MCF 10A (cell line): ENCODE measurements at regions not wholly inside any gene's neighbourhood (a gene's known extent, or its start where the extent isn't known, plus 50 kb on each side); places are given as distances from the start of the nearest gene placed in this dataset.

Experiments
- BruUV-seq: library from RNA; stranded (reverse); fragments of 400-500 nt; replicated peaks from 2 replicates; lab custom pipeline; 2021; lab: Mats Ljungman, UMichigan
- CTCF ChIA-PET: fragments of 300-600 bp; sonication (Branson Sonifier 250); formaldehyde crosslinking; extraction: SDS; loops from one replicate; lab custom pipeline; 2021; ENCODE audit warnings: antibody characterized with exemption, inconsistent platforms; lab: Yijun Ruan, JAX
- POLR2A ChIA-PET: fragments of 300-600, 350-650 bp; sonication (Branson Sonifier 250); formaldehyde crosslinking; extraction: SDS; loops from one replicate; lab custom pipeline; 2020; ENCODE audit warnings: antibody characterized with exemption, inconsistent platforms; lab: Yijun Ruan, JAX
- DNase-seq: peaks from one replicate; pipeline ENCODE4 v3.0.0-alpha.2; 2018; ENCODE audit not compliant: unreplicated experiment
- H3K27ac Mint-ChIP-seq: one replicate; pipeline ENCODE4 v1.8.0; 2022; ENCODE audit warnings: mild to moderate bottlenecking, low read depth, mixed read lengths; ENCODE audit not compliant: unreplicated experiment
- H3K27me3 Mint-ChIP-seq: one replicate; pipeline ENCODE4 v1.8.0; 2022; ENCODE audit warnings: mixed read lengths; ENCODE audit not compliant: insufficient read depth, unreplicated experiment
- H3K36me3 Mint-ChIP-seq: one replicate; pipeline ENCODE4 v1.8.0; 2022; ENCODE audit warnings: mild to moderate bottlenecking, moderate library complexity, mixed read lengths; ENCODE audit not compliant: insufficient read depth, unreplicated experiment
- H3K4me1 Mint-ChIP-seq: one replicate; pipeline ENCODE4 v1.8.0; 2022; ENCODE audit warnings: mixed read lengths; ENCODE audit not compliant: insufficient read depth, unreplicated experiment
- H3K4me3 Mint-ChIP-seq: one replicate; pipeline ENCODE4 v1.8.0; 2022; ENCODE audit warnings: mild to moderate bottlenecking, moderate library complexity, mixed read lengths; ENCODE audit not compliant: unreplicated experiment
- H3K9me3 Mint-ChIP-seq: one replicate; pipeline ENCODE4 v1.8.0; 2022; ENCODE audit warnings: mixed read lengths; ENCODE audit not compliant: unreplicated experiment
- CTCF ChIP-seq: fragments of 200-600 bp; IDR thresholded peaks from one replicate; pipeline ENCODE4 v1.8.0; 2022; ENCODE audit warnings: antibody characterized with exemption, mild to moderate bottlenecking; ENCODE audit not compliant: unreplicated experiment
- intact Hi-C: fragments of 100-400 bp; cut with micrococcal nuclease; formaldehyde crosslinking; loops from 2 replicates; pipeline ENCODE4 v1.14.1; 2022

GRCh38 chr4:71648923-71649322 is 135.0 kb downstream of the GC start:
- ChIA-PET CTCF (interaction anchor here (1.0 kb wide), 1 partner anchor 11 kb away, joined by 3 read pairs; no protein-coding TSS in a partner anchor), POLR2A (no interaction called here)
- Mint-ChIP-seq H3K9me3 (no peaks in the 10 kb centered on the region), H3K27ac (no peak overlapping the region), H3K27me3 (no peaks in the 10 kb centered on the region), H3K4me1 (no peaks in the 10 kb centered on the region), H3K36me3 (no peaks in the 10 kb centered on the region), H3K4me3 (no peak overlapping the region)
- TF ChIP-seq CTCF, result no peak
- no TSS peak for BruUV-seq
- intact Hi-C loops, result no loop called here
- no peak for DNase-seq

- Mint-ChIP-seq H3K27ac (no peak overlapping the region), H3K4me3 (no peak overlapping the region), H3K36me3 (no peaks in the 10 kb centered on the region), H3K4me1 (no peaks in the 10 kb centered on the region), H3K27me3 (no peaks in the 10 kb centered on the region), H3K9me3 (no peaks in the 10 kb centered on the region)
- intact Hi-C loops, result no loop called here
- ChIA-PET CTCF (interaction anchor here (1.0 kb wide), 1 partner anchor 11 kb away, joined by 3 read pairs; no protein-coding TSS in a partner anchor), POLR2A (no interaction called here)
- no TSS peak for BruUV-seq
- DNase-seq, result no peak
- no peak for TF ChIP-seq CTCF
These were observed 135.4 kb downstream of the GC start for GRCh38 chr4:71648448-71648847.

GRCh38 chr4:71639380-71639779 is 144.5 kb downstream of the GC start:
- intact Hi-C loops, result no loop called here
- DNase-seq, result no peak
- no peak for TF ChIP-seq CTCF
- no TSS peak for BruUV-seq
- ChIA-PET POLR2A (interaction anchor here (0.6 kb wide), 1 partner anchor 8 kb away, joined by 4 read pairs; no protein-coding TSS in a partner anchor), CTCF (no interaction called here)
- no peaks in the 10 kb centered on the region for H3K36me3 Mint-ChIP-seq
- no peaks in the 10 kb centered on the region for H3K27me3 Mint-ChIP-seq
- no peak overlapping the region for H3K4me3 Mint-ChIP-seq
- peaks cover 3% of the 10 kb centered on the region for H3K4me1 Mint-ChIP-seq
- H3K27ac Mint-ChIP-seq, result no peak overlapping the region
- no peaks in the 10 kb centered on the region for H3K9me3 Mint-ChIP-seq

GRCh38 chr4:71635139-71635748 is 148.6 kb downstream of the GC start:
- TF ChIP-seq CTCF, result no peak
- BruUV-seq, result no TSS peak
- no peak overlapping the region for H3K4me3 Mint-ChIP-seq
- CTCF ChIA-PET, result no interaction called here
- intact Hi-C loops, result no loop called here
- no peaks in the 10 kb centered on the region for H3K9me3 Mint-ChIP-seq
- no peaks in the 10 kb centered on the region for H3K36me3 Mint-ChIP-seq
- no peaks in the 10 kb centered on the region for H3K27me3 Mint-ChIP-seq
- POLR2A ChIA-PET, result no interaction called here
- peaks cover 5% of the 10 kb centered on the region for H3K4me1 Mint-ChIP-seq
- H3K27ac Mint-ChIP-seq, result no peak overlapping the region
- no peak for DNase-seq
